Daoy (cell line): ENCODE measurements at regions not wholly inside any gene's neighbourhood (a gene's known extent, or its start where the extent isn't known, plus 50 kb on each side); places are given as distances from the start of the nearest gene placed in this dataset.

Source experiments
- DNase-seq: peaks from one replicate; pipeline ENCODE4 v3.0.0-alpha.2; 2015; ENCODE audit warnings: low read depth

DNA sequence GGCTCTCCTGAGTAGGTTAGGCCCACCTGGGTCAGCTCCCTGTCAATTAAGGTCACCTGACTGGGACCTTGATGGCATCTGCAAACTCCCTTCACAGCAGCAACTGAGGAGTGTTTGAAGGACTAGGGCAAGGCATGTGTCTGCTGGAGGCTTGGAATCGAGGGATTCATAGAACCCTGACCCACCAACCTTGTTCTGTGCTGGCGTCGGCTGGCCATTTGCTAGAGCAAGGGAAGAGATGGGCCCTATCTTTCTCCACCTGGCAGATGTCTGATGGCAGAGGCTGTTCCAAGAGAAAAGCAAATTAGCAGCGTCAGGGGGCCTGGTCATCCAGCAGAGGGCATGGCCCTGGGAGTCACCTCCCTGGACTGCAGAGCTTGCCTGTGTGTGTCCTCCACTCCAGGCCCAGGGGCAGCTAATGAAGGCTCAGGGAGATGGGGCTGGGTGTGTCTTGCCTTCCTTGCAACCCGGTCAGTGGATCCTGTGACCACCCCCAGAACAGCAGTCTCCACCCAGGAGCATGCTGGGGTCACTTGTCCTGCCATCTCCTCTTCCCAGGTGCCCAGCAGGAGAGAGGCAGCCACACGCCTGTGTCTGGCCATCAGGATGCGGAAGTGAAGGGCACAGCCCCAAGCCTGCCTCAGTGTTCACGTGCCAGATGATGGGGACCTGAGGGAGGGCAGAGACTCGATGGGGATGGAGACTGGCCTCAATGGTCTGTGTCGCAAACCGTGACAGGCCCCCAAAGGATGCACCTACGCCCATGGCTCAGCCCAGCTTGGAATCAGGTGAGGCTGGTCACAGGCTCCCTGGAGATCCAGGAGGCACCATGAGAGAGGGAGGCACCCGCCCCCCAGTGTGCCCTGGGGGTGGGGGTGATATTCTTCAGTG lies 53.9 kb downstream of the BARX1 start:
- DNase-seq: no peak

DNA sequence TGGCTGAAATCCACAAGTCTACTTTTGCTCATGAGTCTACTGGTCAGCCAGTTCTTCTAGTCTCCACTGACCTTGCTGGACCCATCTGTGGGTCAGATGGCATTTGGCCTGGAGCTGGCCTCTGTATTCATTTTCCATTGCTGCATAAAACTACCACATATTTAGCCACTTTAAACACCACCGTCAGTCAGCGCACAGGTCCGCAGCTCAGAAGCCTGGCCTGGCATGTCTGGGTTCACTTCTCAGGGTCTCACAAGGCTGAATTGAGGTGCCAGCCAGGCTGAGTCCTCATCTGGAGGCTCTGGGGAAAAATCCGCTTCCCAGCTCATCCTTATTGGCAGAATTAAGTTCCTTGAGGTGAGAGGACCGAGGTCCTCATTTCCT lies 54.7 kb downstream of the BARX1 start:
- no peak for DNase-seq

- no peak for DNase-seq
These were observed 55.3 kb downstream of the BARX1 start for GRCh38 chr9:93899609-93900435.

GRCh38 chr9:93898502-93899426 lies 56.4 kb downstream of the BARX1 start:
- no peak for DNase-seq

DNA sequence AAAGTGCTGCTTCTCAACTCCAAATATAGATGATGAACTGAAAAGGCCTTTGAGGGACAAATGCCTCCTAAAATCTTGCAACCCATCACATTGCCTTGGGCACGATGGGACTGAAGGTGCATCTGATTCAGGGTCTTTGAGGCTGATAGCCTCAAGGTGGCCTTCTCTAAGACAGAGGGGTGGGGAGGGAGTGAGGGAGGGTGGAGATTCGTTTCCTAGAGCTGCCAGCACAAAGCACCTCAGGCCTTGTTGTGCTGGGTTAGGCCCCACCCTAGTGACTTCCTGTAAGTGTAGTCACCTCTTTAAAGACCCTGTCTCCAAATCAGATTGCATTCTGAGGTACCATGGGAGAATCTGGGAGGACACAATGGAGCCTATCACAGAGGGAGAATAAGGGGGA lies 57.1 kb downstream of the BARX1 start:
- DNase-seq: no peak

DNA sequence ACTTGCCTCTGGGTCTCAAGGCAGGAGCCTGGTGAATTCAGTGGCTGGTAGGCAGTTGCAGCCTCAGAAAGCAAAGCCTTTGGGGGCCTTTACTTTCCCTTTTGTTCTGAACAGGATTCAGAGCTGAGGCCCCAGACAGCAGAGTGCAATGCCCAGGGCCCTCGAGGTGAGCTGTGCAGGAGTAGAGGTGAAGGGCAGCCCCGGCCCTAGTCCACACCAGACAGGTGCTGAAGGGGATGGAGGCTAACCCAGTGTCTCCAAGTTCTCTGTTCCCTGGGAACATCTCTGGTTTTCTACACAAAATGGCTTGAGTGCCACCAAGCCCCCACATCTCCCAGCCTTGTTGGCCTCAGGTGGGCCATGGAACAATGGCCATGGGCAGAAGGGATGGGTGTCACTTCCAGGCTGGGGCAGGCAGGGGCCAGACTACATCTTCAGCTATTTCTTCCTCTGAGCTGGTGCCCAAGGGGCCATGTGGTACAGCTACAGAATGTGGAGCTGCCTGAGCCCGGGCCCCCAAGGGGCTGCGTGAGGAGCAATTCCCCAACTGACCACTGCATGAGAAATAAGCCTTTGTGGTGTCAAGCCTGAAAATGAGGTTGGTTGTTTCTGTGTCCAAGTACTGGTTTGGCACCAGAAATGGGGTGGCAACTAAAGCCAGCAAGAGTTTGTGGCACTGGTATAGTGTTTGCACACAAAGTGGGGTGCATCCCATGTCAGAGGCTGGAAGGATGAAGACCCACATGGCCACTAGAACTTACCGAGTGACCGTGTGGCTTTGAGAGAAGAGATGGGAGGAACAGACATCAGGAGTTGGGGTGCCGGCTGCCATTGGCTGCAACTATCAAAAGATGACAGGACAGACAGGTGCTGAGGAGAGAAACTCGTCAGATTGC lies 57.8 kb downstream of the BARX1 start:
- no peak for DNase-seq

DNA sequence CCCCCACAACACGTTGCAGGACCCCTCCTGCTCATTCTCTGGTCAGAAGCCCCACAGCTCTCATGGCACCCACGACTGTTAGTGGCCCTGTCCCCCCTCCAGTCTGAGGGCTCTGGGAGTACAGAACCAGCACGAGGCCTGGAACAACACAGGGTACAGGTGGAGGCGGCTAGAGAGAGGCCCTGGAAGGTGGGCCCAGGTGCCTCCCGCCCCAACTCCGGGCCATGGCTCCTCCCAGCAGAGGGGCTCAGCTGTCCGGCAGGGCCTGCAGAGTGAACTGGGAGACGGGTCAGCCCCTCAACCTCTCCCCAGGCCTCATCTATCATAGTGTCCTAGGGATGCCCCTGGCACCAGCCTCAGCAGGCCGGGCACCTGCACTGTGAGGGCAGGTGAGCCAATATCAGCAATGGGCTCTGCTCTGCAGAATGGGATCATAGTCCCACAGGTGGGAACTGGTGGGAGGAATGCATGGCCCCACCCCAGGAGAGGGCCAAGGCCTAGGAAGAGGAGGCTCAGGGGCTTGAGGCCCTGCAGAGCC lies 58.6 kb downstream of the BARX1 start:
- DNase-seq: no peak

DNA sequence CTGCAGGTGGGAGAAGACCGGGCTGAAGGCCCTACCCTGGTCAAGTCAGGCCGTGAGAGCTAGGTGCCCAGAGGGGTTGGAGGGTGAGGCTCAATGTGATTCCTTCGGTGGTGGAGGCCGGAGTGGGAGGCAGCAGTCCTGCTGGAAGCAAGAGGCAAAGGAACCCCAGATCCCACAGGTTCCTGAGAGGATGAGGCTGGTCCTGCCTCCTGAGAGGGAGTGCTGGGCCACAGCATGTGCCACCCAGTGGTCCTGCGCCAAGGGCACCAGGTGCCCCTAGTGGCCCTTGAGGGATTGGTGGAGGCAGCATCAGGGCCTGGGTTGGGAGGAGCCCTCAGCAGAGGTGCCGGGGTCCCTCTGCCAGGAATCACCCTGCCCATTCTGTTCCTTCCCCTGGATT lies 59.1 kb downstream of the BARX1 start:
- DNase-seq: no peak

DNA sequence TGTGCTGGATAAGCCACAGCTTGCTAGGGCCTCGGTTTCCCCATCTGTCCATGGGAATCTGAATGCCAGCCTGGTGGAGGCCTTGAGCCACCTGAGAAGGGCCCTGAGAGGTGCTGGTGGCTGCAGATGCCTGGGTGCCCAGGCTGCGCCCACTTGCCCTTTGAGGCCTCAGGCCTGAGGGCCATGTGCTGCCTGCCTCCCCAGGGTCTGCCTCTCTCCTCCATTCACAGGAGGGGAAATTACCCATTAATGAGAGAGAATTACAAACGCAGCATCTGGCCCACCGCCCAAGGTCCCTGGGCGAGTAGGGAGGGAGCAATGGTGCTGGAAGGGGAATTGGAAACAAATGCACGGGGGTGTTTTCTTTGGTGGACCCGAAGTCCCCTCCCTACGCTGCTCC lies 59.6 kb downstream of the BARX1 start:
- no peak for DNase-seq

- no peak for DNase-seq
These were observed 60.5 kb downstream of the BARX1 start for GRCh38 chr9:93894691-93895079.

- no peak for DNase-seq
These were observed 61.1 kb downstream of the BARX1 start for GRCh38 chr9:93893899-93894690.

DNA sequence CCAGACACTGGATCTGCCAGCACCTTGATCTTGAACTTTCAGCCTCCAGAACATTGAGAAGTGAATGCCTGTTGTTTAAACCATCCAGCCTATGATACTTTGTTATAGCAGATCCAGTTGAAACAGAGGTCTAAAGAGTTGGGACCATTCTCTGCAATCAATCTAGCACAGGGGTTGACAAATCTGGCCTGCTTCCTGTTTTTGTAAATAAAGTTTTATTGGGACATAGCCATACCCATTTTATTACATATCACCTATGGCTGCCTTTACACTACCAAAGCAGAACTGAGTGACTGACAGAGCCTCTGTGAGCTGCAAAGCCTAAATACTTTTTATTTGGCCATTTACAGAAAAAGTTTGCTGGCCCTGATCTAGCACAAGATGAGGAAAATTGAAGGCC lies 62.0 kb downstream of the BARX1 start:
- no peak for DNase-seq

DNA sequence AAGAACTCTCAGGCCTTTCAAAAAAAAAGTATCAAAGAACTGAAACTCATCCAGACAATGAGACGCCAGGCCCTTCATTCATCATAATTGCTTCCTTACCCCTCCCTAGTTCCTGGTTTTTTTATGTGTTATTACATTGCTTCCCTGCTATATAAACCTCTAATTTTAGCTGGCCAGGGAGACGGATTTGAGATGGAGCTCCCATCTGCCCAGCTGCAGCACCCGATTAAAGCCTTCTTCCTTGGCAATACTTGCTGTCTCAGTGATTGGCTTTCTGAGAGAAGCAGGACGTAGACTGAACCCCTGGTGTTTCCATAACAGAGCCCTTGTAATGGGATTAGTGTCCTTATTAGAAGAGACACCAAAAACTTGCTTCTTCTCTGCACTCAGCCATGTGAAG lies 62.4 kb downstream of the BARX1 start:
- DNase-seq: no peak

DNA sequence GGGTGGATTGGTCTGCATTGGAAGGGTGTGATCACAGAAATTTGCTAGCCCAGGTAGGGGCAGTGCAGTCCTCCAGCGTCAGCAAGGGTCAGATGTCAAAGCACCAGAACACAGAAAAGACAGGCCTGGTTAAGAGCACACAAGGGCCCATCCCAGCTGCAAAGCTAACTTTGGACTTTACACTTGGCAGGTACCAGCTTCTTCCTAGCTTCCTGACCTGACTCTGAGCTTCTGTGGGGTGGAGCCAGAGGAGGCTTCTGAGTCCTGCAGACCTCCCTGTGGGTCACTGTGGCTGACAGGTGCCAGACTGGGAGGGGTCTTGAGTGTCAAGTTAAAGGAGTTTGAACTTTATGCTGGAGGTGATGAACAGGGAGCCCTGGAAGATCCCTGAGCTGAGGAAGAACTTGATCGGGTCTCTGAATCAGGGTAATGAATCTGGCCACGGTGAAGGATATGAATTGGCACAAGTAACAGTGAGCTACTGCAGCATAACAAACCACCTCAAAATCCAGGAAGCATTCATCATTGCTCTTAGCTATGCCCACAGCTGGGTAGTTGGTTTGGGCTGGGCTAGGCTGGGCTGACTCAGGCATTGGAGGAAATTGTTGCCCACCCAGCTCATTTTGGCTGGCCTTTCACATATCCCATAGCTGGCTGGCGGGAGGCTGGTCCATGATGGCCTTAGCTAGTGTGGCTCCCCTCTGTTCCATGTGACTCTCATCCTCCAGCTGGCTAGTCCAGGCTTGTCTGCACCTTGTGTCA lies 63.4 kb downstream of the BARX1 start:
- DNase-seq: no peak

- DNase-seq: no peak
These were observed 64.1 kb downstream of the BARX1 start for GRCh38 chr9:93891050-93891449.

DNA sequence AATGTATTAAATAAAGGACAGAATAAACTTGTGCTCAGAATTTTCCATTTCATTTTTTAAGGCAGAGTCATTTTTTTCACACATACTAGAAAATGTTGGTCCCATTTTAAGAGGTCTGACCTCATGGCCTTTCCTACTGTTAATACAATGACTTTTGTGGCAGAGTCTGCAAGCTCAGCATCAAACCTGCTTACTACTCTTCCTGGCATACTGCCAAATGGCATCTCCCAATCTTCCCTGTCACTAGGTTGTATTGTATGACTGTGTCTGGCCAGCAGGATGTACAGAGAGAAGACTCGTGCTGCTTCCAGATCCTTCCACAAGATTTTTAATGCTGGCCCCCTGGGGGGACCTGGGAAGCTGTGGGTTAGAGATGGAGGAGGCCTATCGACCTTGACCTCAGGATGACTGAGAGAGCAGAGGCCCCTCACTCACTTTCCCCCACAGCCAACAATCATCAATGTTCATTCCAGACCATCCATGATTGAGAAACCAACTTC lies 64.7 kb downstream of the BARX1 start:
- DNase-seq: no peak

GRCh38 chr9:93886911-93887310 lies 68.2 kb downstream of the BARX1 start:
- no peak for DNase-seq

- DNase-seq: no peak
These were observed 70.3 kb downstream of the BARX1 start for GRCh38 chr9:93884808-93885207.
